ENCODE measurements at regions not wholly inside any gene's neighbourhood (a gene's known extent, or its start where the extent isn't known, plus 50 kb on each side); places are given as distances from the start of the nearest gene placed in this dataset.

DNA sequence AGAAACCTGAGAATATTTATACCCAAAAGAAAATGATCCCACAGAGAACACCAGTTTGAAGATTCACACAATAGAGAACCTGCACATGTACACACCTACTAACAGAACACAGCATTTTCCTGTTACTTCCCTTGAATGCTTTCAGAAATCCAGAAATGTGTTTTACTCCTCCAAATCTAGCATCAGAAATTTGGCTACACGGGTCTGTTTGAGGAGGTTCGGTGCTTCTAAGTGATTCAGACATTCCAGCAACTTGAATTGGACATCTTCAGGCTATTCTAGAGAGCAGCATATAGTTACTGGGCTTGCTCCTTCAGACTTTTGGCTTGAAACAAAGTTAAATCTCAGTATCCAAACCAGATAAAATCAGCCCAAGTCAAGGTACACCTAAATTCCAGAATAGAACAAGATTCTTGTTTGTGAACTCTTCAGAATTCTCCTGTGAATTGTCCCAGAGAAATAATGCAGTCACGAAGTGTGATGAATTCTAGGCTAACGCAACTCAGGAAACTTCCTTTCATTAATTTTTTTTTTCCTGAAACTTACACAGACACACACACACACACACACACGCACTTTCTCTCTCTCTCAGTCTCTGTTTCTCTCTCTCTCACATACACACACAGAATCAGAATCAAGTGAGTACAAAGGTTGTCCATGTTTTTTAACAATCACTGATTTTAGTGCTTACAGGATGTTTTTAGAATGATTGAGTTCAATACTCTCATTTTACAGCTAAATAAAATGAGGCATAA lies 278.4 kb upstream of the SNX7 start:
- DNase-seq (ENCODE audit: low read depth), result no peak

DNA sequence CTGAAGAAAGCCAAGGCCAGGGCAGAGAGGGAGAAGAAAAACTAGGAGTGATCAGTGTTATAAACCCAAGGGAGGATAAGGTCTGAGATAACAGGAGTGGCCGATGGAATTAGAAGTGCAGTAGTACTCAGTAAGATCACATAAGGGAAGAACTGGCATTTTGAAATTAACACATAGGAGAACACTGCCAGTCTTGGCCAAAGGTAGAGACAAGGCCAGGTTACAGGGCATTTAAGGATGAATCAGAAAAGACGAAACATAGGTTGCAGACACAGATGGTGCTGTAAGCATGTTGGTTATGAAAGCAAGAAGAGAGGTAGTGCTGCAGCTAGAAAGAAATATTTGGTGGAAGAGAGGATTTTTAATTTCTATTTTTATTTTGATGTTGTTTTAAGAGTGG lies 278.9 kb upstream of the SNX7 start:
- DNase-seq (ENCODE audit: low read depth), result no peak

DNA sequence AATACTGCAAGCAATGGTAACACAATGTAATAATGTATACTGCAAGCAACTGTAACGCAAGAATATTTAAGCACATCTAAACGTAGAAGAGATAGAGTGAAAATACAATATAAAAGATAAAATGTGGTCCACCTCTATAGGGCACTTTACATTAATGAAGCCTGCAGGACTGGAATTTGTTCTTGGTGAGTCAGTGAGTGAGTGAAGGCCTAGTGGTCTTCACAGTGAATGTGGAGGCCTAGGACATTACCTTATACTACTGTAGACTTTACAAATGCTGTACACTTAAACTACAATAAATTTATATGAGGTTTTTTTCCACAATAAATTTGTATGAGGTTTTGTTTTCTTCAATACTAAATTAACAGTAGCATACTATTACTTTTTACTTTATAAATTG lies 287.4 kb upstream of the SNX7 start:
- no peak for DNase-seq (ENCODE audit: low read depth)

DNA sequence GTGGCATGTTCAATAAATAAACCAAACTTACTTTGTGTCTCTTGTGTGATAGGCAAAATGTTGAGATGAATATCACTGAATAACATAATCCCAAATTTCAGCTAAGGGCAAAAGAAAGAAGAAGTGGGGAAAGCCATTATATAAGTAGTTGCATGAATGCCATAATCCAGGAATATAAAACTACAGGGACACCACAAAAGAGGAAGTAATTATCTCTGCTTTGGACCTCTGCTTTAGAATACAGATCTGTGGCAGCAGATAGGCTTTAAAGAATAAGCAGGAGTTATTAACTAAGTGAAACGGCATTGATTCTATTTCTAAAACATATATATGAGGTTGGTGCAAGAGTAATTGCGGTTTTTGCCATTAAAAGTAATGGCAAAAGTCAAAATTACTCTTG lies 288.5 kb upstream of the SNX7 start:
- DNase-seq (ENCODE audit: low read depth), result no peak

DNA sequence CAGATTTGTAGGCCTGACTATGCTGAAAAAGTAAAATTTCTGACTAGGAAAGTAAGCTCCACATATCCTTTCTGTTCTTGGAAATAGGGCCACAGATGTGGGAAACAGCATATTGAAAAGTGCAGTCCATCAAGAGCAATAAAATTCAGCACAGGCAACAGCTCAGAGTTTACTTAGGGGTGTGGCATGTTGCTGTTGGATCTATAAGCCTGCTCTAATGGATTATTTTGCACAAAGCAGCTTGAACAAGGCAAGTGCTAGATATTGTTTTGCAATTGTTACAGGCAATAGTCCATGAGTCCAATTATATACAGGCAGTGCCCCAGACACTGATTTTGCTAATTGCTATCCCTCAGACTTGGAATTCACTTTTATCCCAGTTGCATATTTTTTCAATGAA lies 289.8 kb upstream of the SNX7 start:
- no peak for DNase-seq (ENCODE audit: low read depth)

DNA sequence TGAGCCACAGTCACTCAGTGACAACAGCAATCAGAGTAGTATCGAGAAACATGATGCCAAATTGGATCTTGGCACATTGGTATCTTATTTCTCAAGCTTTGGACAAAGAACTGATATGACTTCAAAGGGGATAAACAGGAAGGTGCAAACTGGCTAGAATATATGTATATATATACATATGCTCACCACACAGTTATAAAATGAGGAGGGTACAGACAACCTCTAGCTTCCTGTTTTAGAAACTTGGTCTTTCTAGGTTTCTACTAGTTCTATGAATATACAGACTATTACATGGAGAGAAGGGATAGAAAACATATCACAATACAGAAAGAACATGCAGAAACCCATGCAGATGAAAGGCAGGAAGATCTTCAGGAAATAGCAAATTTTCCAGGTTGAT lies 292.1 kb upstream of the SNX7 start:
- no peak for DNase-seq (ENCODE audit: low read depth)

DNA sequence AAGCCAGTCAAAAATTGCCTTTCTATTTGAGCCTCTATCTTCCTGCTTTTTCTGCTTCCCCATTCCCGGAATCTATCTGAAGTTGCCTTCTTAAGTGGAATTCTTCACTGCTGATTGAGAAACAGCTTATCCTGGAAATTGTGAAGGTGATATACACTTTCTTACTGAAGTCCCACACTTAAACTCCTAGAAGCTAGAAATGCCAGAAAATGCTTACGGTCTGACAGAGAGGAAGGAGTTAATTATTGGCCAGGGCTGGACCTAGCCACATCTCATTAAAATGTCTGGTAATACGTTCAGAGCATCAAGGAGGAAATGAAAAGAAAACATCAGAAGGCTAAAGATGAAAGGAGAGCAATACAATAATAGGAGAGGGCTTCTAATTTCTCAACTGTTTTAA lies 292.5 kb upstream of the SNX7 start:
- DNase-seq (ENCODE audit: low read depth), result no peak

DNA sequence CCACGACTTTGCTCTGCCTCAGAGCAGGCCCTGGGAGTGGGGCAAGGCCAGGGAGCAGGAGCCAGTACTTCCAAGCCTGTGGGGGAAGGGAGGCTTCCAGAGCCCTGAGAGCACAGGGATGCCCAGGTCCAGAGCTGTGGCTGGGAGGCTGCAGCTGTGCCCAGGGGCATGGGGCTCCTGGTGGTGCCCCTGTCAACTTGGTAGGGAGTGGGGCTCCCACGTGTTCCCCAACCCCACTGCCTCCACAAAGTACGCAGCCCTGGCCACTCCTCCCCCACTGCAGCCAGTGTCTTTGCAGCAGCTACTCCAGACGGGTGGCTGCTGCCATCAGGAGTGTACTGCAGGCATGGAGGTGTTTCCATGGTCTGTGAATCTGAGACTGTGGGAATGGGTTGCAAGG lies 294.1 kb upstream of the SNX7 start:
- no peak for DNase-seq (ENCODE audit: low read depth)

DNA sequence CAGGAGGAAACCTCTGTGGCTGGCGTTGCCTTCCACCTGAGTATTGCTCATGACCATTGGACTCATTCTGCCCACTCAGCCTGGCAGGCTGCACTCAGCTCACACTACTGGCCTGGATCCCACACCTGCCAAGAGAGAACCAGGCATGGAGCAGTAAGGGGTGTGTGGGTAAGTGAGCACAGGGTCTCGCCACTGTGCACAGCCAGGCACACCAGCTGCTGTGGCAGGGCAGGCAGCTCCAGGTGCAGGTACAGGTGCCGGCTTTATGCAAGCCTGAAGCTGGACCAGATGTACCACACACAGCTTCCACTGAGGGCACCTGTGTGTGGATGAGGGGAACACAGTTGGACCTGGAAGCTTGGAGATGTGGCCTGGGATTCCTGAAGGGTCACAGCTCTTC lies 295.2 kb upstream of the SNX7 start:
- DNase-seq (ENCODE audit: low read depth), result no peak

DNA sequence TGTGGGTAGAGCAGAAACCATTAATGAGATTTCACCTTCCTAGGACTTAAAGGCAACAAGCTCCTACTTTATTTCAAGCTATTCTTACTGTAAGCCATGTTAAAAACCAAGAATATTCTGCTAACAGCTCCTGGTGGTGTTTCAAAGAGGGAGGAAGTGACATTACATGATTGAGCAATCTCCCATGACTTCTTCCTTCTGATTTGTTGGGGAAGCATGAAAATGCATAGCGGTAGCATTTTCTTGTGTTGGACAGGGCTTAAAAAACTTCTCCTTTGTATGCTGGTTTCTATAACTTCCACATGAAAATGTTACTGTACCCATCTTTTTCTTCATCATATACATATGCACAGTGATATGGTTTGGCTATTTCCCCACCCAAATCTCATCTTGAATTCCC lies 297.0 kb upstream of the SNX7 start:
- DNase-seq (ENCODE audit: low read depth), result no peak

DNA sequence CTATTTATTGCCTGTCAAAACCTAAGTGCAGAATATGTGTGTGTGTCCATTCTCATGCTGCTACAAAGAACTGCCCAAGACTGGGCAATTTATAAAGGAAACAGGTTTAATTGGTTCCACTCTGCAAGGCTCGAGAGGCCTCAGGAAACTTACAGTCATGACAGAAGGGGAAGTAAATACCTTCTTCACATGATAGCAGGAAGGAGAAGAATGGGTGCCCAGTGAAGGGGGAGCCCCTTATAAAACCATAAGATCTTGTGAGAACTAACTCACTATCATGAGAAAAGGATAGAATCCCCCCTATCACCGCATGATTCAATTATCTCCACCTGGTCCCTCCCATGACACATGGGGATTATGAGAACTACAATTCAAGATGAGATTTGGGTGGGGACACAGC lies 300.7 kb upstream of the SNX7 start:
- no peak for DNase-seq (ENCODE audit: low read depth)

DNA sequence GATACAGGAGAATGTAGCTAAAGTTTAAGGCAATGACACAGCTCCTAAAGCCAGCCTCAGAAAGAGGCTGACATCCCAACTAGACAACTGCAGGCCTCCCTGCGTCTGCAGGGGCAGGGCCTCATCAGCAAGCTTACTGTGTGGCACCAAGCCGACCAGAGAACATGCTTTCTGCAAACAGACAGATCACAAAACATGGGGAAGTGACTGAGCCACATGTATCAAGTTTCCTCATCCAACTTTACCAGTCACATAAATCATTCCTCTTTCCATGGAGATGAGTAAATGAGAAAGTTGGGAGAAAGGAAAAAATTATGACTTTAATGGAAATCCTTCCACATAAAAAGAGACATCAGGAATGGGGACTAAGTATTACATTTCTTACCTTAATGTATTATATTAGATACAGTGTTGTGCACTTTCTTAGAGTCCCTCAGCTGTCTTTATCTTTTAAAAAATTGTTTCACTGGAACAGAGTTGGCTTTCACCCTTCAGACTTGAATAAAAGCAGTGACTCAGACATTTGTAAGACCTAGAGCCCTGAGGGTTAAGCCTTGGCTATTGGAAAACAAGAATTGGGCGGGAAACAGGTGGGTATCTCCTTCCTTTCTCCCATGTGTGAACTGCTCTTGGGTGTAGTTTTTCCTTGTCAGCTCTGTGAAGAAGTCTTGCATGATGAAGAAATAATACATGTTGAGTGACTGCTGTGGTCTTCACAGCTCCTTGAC lies 305.7 kb upstream of the SNX7 start:
- no peak for DNase-seq (ENCODE audit: low read depth)

DNA sequence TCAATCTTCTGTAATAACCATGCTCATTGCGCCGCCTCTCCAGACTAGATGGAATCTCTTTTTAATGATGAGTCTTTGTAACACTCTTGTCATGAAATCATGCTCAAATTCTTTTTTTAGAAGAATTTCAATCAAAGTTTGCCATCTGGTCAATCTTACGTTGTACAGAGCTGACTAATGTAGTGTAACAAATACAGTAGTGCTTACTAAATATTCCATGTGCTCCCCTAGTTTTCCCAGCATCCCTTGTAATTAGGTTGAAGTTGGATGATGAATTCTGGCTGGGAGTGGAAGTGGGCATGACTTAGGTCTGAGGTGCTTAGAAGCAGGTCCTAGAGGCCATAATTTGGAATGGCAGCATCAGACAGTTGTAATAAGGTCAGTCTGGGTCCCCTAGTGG lies 309.1 kb upstream of the SNX7 start:
- DNase-seq (ENCODE audit: low read depth), result no peak

DNA sequence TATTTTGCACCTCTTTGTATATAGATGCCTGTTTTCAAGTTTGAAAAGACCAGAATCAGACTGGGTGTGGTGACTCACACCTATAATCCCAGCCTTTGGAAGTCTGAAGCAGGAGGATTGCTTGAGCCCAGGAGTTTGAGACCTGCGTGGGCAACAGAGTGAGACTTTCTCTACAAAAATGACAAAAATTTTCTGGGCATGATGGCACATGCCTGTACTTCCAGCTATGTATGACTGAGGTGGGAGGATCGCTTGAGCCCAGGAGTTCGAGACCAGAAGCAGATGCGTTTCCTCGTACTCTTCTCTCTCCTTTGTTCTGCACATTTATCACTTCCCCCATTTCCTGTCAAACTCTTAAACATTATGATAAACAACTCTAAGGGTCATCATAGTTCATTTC lies 310.0 kb upstream of the SNX7 start:
- no peak for DNase-seq (ENCODE audit: low read depth)

DNA sequence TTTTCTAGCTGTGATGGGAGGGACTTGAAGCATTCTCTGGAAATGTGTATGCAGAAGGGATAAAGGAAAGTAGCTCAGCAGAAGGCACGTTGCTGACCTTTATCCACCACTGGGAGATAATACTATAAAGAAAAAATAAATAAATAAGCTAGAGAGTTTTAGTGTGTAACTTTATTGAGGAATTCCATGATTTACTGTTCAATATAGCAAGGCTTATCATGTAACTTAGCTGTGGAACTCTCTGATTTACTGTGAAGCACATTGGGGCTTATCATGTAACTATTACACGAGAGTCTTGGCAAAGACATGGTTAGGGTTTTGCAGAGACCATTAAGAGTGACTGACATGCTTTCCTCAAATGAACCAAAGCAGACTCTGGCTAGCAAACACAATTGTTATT lies 316.1 kb upstream of the SNX7 start:
- DNase-seq (ENCODE audit: low read depth), result no peak

DNA sequence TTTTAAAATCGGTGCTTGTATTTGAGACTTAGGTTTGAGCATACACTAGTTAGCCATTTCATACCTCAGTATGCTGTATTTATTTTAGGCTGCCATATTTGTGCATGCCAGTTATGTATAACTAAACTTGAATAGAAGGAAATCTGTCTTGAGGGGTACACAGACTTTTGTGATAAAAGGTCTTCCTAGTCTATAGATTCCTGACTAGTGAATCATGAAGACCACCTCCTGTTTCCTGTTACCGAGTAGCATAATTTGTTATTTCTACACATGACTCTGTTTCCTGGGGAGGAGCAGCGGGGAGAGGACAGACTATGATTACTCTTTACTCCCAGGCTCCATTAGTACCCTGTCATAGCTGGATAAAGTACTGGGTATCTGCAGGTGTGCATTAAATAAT lies 316.8 kb upstream of the SNX7 start:
- DNase-seq (ENCODE audit: low read depth), result no peak

DNA sequence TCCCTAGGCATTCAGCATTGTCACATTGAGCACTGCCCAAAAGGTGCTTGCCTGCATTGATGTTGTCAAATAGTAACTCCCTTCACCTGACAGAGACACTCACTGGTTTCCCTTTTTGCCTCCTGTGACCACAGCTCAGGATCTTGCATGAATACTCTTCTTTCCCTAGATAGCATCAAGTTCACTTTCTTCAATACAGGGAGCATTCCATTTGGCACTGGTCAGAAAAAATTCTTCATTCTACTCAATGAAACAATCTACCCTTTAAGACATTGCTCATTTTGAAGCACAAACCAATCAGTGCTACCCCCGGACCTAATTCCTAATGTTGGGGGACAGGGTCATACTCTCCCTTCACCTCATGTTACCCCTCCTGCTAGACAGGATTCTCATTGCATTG lies 319.0 kb upstream of the SNX7 start:
- DNase-seq (ENCODE audit: low read depth), result no peak

DNA sequence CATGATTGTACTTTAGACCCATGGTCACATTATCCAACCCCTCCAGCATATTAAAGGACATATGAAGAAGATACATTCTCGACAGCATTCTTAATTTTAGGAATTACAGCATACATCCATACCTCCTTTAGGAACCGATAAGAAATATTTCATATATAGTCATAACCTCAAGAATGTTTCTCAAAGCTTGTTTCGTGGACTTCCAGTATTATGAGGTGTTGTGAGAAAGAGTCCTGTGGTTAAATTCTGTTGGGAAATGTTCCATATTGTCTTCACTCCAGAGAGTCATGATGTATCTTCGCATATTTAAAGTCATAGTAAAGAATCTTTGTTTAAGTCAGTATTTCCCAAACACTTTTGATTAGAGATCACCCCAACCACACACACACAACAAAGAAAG lies 321.0 kb upstream of the SNX7 start:
- no peak for DNase-seq (ENCODE audit: low read depth)

DNA sequence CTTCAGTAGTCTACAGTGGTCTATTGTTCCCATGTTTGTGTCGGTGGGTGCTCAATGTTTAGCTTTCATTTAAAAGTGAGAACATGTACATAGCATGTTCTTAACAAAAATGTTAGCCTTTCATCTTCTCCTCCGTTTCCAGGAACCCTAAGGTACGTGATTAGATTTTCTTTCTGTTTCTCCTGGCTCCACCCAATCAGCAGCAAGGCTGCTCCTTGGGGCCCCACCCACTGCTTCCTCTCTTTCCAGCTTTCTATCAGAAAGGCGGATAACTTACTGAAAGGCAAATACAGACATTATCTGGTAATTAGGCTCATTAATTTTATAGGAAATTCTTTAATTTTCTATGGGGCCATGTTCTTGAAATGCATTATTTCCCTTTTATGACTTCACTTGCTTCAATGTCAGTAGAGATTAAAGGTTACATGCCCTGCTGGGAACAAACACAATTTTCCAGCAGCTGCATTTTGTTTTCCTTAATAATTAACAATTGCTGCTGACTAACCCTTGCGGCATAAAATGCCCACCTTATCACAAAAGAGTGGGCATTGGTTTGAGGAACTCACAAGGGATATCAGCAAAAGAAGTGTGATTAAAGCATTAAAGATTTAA lies 324.9 kb upstream of the SNX7 start:
- no peak for DNase-seq (ENCODE audit: low read depth)

DNA sequence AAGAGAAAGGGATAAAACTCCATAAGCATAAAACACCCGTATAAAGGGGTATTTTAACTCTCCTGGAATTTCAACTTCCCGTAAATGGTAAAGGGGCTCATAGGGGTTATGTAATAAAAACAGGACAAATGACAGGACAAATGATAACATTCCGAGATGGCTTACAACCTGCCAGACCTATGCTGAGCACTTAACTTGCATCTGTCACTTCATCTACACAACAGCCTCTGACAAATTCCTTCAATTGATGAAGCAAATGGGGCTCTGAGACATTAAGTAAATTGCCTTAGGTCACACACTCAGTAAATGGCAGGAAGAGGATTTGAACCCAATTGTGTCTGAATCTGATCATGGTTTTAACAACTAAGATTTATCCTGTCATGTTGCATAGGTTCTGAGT lies 327.6 kb upstream of the SNX7 start:
- DNase-seq (ENCODE audit: low read depth), result no peak

DNA sequence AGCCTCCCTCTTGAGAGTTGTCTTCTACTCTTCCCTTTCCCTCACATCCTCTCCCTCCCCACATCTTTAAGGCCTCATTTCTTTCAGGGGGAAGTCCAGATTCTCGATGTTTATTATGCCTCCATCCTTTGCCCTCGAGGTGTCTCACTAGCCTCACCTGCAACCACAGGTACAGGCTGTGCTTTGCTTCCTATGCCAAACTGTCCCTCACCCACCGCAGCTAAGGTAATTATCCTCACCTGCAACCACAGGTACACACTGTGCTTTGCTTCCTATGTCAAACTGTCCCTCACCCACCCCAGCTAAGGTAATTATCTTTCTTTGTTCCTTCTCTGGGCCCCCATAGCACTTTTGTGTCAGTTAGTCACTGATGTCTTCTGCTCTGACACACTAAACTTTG lies 328.1 kb upstream of the SNX7 start:
- DNase-seq (ENCODE audit: low read depth), result no peak

DNA sequence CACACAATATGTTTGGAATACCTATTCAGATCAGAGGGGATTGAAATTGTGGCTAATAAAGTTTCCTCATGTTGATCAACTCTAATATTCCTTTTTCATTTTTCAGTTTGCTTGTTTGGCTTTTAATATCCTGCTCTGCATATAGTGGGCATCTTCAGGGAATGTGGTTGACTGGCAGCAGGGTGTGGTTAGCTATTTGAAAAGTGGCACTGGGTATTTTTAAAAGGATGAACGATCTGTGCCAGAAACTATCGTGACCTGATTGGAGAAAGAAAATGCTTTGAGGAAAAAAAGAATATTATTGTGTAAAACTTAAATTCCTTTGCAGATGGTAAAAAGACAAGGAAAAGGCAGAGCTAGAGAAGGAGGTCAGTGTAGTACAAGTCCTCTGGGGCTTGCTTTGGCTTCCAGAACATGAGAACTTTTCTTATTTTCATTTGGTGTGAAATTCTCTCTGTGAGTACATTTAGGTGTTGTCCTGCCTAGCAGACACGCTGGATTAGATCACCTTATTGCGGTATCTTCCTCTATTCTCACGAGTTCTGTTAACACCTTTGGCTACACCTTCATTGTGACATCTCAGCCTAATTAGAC lies 329.7 kb upstream of the SNX7 start:
- no peak for DNase-seq (ENCODE audit: low read depth)

DNA sequence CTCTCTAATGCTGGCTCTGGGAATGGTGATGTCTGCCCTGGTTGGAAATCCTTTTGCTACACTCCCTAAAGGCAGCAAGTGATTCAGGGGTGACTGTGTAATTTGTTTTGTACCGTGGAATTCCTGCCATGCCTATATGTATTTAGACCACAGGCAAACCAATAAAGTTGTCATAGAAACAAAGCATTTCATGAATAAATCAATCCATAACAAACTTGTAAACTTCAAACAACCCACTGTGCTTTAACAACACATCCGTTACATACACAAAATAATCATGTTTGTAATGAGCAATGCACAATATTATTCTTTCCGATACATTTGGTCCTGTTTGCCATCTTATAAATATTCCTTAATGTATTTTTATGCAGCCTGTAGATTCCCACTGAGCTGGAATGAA lies 330.3 kb upstream of the SNX7 start:
- DNase-seq (ENCODE audit: low read depth), result no peak
